Right lobe of liver (tissue), 6 donors: ENCODE measurements at regions not wholly inside any gene's neighbourhood (a gene's known extent, or its start where the extent isn't known, plus 50 kb on each side); places are given as distances from the start of the nearest gene placed in this dataset.

Experiments used
- ATAC-seq, 4 donors: fragments of 200-7000 bp; cut with Tn5 transposase; one replicate each; pipeline ENCODE4 v1.9.1; 2020; ENCODE audit warnings: mild to moderate bottlenecking in 4 of 4, moderate library complexity in 4 of 4
- DNase-seq, 3 donors: peaks; one replicate each; pipeline ENCODE4 v3.0.0-alpha.2; 2020
- H3K27ac ChIP-seq, 3 donors: fragments of 200-600 bp; one replicate each; pipeline ENCODE4 v1.8.0; 2022
- H3K27me3 ChIP-seq, 2 donors: fragments of 200-600 bp; one replicate each; pipeline ENCODE4 v1.8.0; 2022
- H3K36me3 ChIP-seq, 4 donors: fragments of 200-600 bp; sonication (generic) in 1 of 4; one replicate each; pipeline versions ENCODE4 v1.5.1 to v1.8.0; 2017 to 2022; ENCODE audit warnings: control low read depth in 1 of 4
- H3K4me1 ChIP-seq, 4 donors: fragments of 200-600 bp; sonication (generic) in 1 of 4; one replicate each; pipeline versions ENCODE4 v1.5.1 to v1.8.0; 2017 to 2022; ENCODE audit warnings: control low read depth in 1 of 4
- H3K4me3 ChIP-seq, 3 donors: fragments of 200-600 bp; one replicate each; pipeline ENCODE4 v1.8.0; 2022
- H3K9me3 ChIP-seq, 4 donors: fragments of 200-600 bp; sonication (generic) in 1 of 4; one replicate each; pipeline versions ENCODE4 v1.5.1 to v1.8.0; 2017 to 2022; ENCODE audit warnings: control low read depth in 1 of 4
- CTCF ChIP-seq, 4 donors: fragments of 200-600 bp in 3 of 4; fragments of 450-650 bp in 1 of 4; IDR thresholded peaks; one replicate each; pipeline versions ENCODE4 v1.5.1 to v1.8.0; 2016 to 2022; ENCODE audit warnings: antibody characterized with exemption in 4 of 4, mild to moderate bottlenecking in 2 of 4
- POLR2A ChIP-seq: fragments of 450-650 bp; IDR thresholded peaks from one replicate; pipeline ENCODE4 v1.6.1; 2017; ENCODE audit warnings: antibody characterized with exemption, mild to moderate bottlenecking
- WGBS: methylation state at CpG from one replicate; pipeline ENCODE4 v1.1.6; 2018; ENCODE audit warnings: low coverage, low lambda C conversion rate; ENCODE audit not compliant: insufficient coverage; ENCODE audit errors: missing lambda C conversion rate; 5-methylcytosine and 5-hydroxymethylcytosine counted together
- intact Hi-C, 2 donors: fragments of 100-400 bp; cut with DNase I; formaldehyde crosslinking; loops; one replicate each; pipeline versions ENCODE4 v1.11.2 to v1.14.1; 2022
- donor health status: DM: no; HTN: yes; CAD: no.
- donor health status: DM: no; HTN: no; CAD: no.
- donor health status: DM: no; HTN: no; CAD: no.
- donor health status: DM: no; HTN: yes; CAD: no.
- donor health status: DM: no; HTN: yes; CAD: no.

DNA sequence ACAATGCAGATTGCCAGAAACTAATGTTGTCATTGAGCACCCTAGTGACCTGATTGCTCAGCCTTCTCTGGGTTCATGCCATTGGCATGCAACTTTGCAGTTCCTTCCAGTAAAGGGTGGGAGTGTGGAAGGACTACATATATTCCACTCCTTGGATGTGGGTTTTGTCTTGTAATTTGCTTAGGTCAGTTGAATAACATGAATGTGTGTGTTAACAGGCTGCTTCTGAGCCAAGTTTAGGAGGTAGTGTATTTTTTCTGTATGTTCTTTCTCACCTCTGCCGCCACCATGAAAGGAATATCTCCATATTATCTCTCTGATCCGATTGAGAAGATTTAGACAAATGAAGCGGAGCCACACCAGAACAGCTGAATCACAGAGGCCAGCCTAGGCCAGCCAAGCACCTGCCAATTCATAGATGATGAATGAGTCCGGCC, 1929.6 kb upstream of the CDH6 start:
- Histone ChIP-seq H3K4me1 (no peaks in the 10 kb centered on the region), H3K9me3 (no peaks in the 10 kb centered on the region), H3K36me3 (no peaks in the 10 kb centered on the region), H3K27ac (no peak overlapping the region), H3K27me3 (no peaks in the 10 kb centered on the region), H3K4me3 (no peak overlapping the region)
- WGBS, result 68% methylated on average over 4 of the region's 4 CpGs
- ATAC-seq (no peak), DNase-seq (no peak)
- TF ChIP-seq CTCF (IDR thresholded peaks at IDR 0.05), result no peak
- no peak for TF ChIP-seq POLR2A
- intact Hi-C loops, result no loop called here

DNA sequence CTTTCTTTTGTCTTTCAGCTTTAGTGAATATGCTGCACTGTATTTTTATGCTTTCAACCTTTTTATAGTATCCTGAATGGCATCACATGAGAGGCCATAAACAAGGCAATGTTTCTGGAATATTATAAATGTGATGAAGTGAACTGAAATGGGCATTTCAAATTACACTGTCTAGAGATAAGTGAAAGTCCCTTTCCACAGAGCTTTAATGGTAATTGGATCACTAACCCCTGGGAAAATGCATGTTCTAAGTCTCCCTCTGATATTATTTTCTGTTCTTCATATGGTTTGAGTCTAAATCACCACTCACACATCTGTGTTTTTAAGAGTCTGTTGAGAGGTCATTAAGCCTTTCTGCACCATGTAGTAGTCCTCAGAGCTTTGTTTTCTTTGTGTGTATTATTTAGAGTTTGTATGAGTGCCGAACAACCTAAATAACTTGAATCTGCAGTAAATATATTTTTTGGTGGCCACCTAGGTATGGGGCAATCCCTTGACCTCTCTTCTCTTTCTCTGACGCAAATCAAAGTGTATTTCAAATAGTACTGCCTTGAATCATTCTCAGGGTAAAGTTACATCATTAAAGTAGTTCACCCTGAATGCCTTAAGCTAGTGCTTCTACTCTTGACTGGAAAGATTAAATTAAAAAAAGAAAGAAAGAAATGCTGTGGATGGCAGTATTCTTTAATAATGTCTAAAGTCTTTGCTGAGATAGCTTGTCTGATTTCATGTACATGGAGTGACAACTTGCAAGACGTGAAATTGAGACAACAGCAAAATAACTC, 1931.0 kb upstream of the CDH6 start:
- Histone ChIP-seq H3K36me3 (no peaks in the 10 kb centered on the region), H3K4me3 (no peak overlapping the region), H3K27ac (no peak overlapping the region), H3K27me3 (no peaks in the 10 kb centered on the region), H3K4me1 (no peaks in the 10 kb centered on the region), H3K9me3 (no peaks in the 10 kb centered on the region)
- WGBS, result 43% methylated on average over 3 of the region's 3 CpGs
- intact Hi-C loops, result no loop called here
- DNase-seq, result no peak
- no peak for TF ChIP-seq POLR2A
- no peak for TF ChIP-seq CTCF (IDR thresholded peaks at IDR 0.05)
- ATAC-seq, result no peak

DNA sequence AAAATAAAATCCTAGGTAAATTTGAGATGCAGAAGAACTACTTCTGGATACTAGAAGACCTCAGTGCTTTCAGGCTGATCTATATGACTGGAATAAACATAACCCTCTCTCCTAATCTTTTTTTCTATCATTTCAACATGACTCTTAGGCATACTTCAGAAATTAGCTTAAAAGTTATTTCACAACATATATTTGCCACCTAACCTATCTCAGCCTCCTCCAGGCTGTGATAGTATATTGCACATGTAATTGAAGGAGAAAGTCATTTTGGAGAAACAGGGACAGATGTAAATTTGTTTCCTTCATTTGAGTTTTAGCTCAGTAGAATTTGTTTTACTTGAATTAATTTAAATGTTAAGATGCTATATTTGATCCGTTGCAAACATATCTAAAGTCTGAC, 1932.3 kb upstream of the CDH6 start:
- no peak for TF ChIP-seq POLR2A
- TF ChIP-seq CTCF (IDR thresholded peaks at IDR 0.05), result no peak

DNA sequence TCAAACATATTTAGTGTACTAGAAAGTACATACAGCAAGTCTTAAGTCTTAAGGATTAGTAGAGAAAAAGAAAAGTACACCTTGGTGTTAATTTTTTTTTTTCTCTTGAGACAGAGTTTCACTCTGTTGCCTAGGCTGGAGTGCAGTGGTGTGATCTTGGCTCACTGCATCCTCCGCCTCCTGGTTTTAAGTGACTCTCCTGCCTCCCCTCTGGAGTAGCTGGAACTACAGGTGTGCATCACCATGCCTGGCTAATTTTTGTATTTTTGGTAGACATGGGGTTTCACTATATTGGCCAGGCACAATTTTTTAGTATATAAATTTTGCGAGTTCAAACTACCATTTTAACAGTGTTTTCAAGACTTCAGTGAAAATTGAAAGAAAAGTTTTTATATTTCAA, 1941.1 kb upstream of the CDH6 start:
- no peak for DNase-seq
- Histone ChIP-seq H3K27me3 (no peaks in the 10 kb centered on the region), H3K9me3 (no peaks in the 10 kb centered on the region), H3K4me3 (no peak overlapping the region), H3K27ac (no peak overlapping the region), H3K4me1 (no peaks in the 10 kb centered on the region), H3K36me3 (no peaks in the 10 kb centered on the region)
- 54% methylated on average over 1 of the region's 2 CpGs for WGBS
- no peak for ATAC-seq
- intact Hi-C loops, result no loop called here
- TF ChIP-seq CTCF (IDR thresholded peaks at IDR 0.05) (no peak), POLR2A (no peak)

More for the DNA sequence above, 1932.3 kb upstream of the CDH6 start:
- H3K4me3 ChIP-seq, result no peak overlapping the region
- no peaks in the 10 kb centered on the region for H3K27me3 ChIP-seq
- intact Hi-C loops, result no loop called here
- H3K4me1 ChIP-seq, result no peaks in the 10 kb centered on the region
- no peaks in the 10 kb centered on the region for H3K9me3 ChIP-seq
- no peak for ATAC-seq
- H3K27ac ChIP-seq, result no peak overlapping the region
- no peak for DNase-seq
- no peaks in the 10 kb centered on the region for H3K36me3 ChIP-seq
- 32% methylated on average over 1 of the region's 1 CpG for WGBS
